HCT116 (cell line): ENCODE measurements at regions not wholly inside any gene's neighbourhood (a gene's known extent, or its start where the extent isn't known, plus 50 kb on each side); places are given as distances from the start of the nearest gene placed in this dataset.

ENCODE experiments used
- ATAC-seq: fragments of 200-7000 bp; cut with Tn5 transposase; 2 replicates; pipeline ENCODE4 v1.9.1; 2020; ENCODE audit warnings: mild to moderate bottlenecking, moderate library complexity
- BruUV-seq: library from RNA; stranded (reverse); fragments of 400-500 nt; replicated peaks from 2 replicates; lab custom pipeline; 2021; lab: Mats Ljungman, UMichigan
- CTCF ChIA-PET: fragments of 300-600 bp; sonication (Branson Sonifier 250); formaldehyde crosslinking; loops from one replicate; lab custom pipeline; 2021; ENCODE audit warnings: antibody characterized with exemption; lab: Charles Lee
- POLR2A ChIA-PET: fragments of 300-600, 350-600 bp; sonication (Branson Sonifier 250); formaldehyde crosslinking; loops from one replicate; lab custom pipeline; 2021; ENCODE audit warnings: antibody characterized with exemption; lab: Charles Lee
- RAD21 ChIA-PET, 2 experiments: fragments of 300-600 bp; sonication (Branson Sonifier 250); formaldehyde crosslinking; loops; one replicate each; lab custom pipeline; 2023; ENCODE audit warnings: low total read pairs in 2 of 2; ENCODE audit not compliant: uncharacterized antibody in 2 of 2, unreplicated experiment in 2 of 2, low non-redundant PET in 1 of 2; lab: Charles Lee
- DNase-seq: peaks from one replicate; pipeline ENCODE4 v3.0.0-alpha.2; 2010; ENCODE audit warnings: low read depth, low spot score
- H2AFZ ChIP-seq: fragments of 200-600 bp; shearing (Covaris generic), sonication (generic); 2 replicates; pipeline ENCODE4 v1.6.1; 2017; ENCODE audit warnings: low read depth, mixed run types, mixed read lengths, antibody characterized with exemption, low read length; ENCODE audit not compliant: poor library complexity, severe bottlenecking
- H3K27ac ChIP-seq: 2 replicates; pipeline ENCODE4 v1.5.1; 2012; ENCODE audit warnings: low read depth, low read length
- H3K27me3 ChIP-seq: fragments of 200-600 bp; sonication (generic); 2 replicates; pipeline ENCODE4 v1.6.1; 2016; ENCODE audit warnings: mixed run types, low read length, mixed read lengths; ENCODE audit not compliant: insufficient read depth
- H3K36me3 ChIP-seq, 2 experiments: fragments of 200-500 bp in 1 of 2; fragments of 200-600 bp in 1 of 2; sonication (Bioruptor generic) in 1 of 2; sonication (generic) in 1 of 2; 2 replicates each; pipeline versions ENCODE4 v1.5.1 to v1.6.1; 2014 to 2016; ENCODE audit warnings: low read length in 2 of 2, inconsistent platforms in 1 of 2, mixed read lengths in 1 of 2, mixed run types in 1 of 2; ENCODE audit not compliant: insufficient read depth in 2 of 2, control insufficient read depth in 1 of 2
- H3K4me1 ChIP-seq, 2 experiments: fragments of 200-600 bp in 1 of 2; sonication (generic) in 1 of 2; 2 replicates each; pipeline versions ENCODE4 v1.5.1 to v1.6.1; 2012 to 2017; ENCODE audit warnings: low read length in 2 of 2, inconsistent platforms in 1 of 2, mild to moderate bottlenecking in 1 of 2, mixed read lengths in 1 of 2, mixed run types in 1 of 2, moderate library complexity in 1 of 2; ENCODE audit not compliant: insufficient read depth in 2 of 2, control insufficient read depth in 1 of 2
- H3K4me2 ChIP-seq: fragments of 200-600 bp; sonication (generic); 2 replicates; pipeline ENCODE4 v1.6.1; 2017; ENCODE audit warnings: mixed run types, low read length, mixed read lengths
- H3K4me3 ChIP-seq, 2 experiments: fragments of 200-600 bp in 1 of 2; sonication (generic) in 1 of 2; replicated peaks in 1 of 2; 2 replicates each; pipeline ENCODE4 v1.5.1; 2011 to 2016; ENCODE audit warnings: low read length in 2 of 2, control low read depth in 1 of 2, low read depth in 1 of 2, mild to moderate bottlenecking in 1 of 2, mixed read lengths in 1 of 2, mixed run types in 1 of 2
- H3K79me2 ChIP-seq: fragments of 200-600 bp; sonication (generic); 2 replicates; pipeline ENCODE4 v1.6.1; 2017; ENCODE audit warnings: mild to moderate bottlenecking, mixed run types, low read length, moderate library complexity, mixed read lengths; ENCODE audit not compliant: insufficient read depth
- H3K9ac ChIP-seq: fragments of 200-600 bp; sonication (generic); 2 replicates; pipeline ENCODE4 v1.6.1; 2016; ENCODE audit warnings: low read length, mixed read lengths
- H3K9me2 ChIP-seq: fragments of 200-600 bp; sonication (generic), shearing (Covaris generic); 2 replicates; pipeline ENCODE4 v1.6.1; 2017; ENCODE audit warnings: mixed run types, mild to moderate bottlenecking, moderate library complexity; ENCODE audit not compliant: insufficient read depth
- H3K9me3 ChIP-seq, 2 experiments: fragments of 200-500 bp in 1 of 2; fragments of 200-600 bp in 1 of 2; sonication (Bioruptor generic) in 1 of 2; sonication (generic) in 1 of 2; 2 replicates each; pipeline ENCODE4 v1.6.1; 2014 to 2017; ENCODE audit warnings: low read length in 2 of 2, mixed read lengths in 2 of 2, inconsistent platforms in 1 of 2, low read depth in 1 of 2, mild to moderate bottlenecking in 1 of 2, mixed run types in 1 of 2, moderate library complexity in 1 of 2; ENCODE audit not compliant: control insufficient read depth in 1 of 2, insufficient read depth in 1 of 2
- H4K20me1 ChIP-seq: fragments of 200-600 bp; sonication (generic), shearing (Covaris generic); 2 replicates; pipeline ENCODE4 v1.6.1; 2017; ENCODE audit warnings: mixed run types, mild to moderate bottlenecking, moderate library complexity; ENCODE audit not compliant: insufficient read depth
- EZH2 ChIP-seq: fragments of 200-600 bp; sonication (generic); IDR thresholded peaks from 2 replicates; pipeline ENCODE4 v1.6.1; 2017; ENCODE audit warnings: antibody characterized with exemption, mixed run types
- RAD21 ChIP-seq: IDR thresholded peaks from 2 replicates; pipeline ENCODE4 v1.6.1; 2012; ENCODE audit warnings: low read depth, mild to moderate bottlenecking
- TCF7L2 ChIP-seq: IDR thresholded peaks from 2 replicates; pipeline ENCODE4 v1.7.0; 2011; ENCODE audit warnings: borderline replicate concordance, inconsistent platforms; ENCODE audit not compliant: insufficient read depth, insufficient read length; ENCODE audit errors: extremely low read depth
- YY1 ChIP-seq: IDR thresholded peaks from 2 replicates; pipeline ENCODE4 v1.6.1; 2011; ENCODE audit warnings: low read length, low read depth, moderate library complexity, mild to moderate bottlenecking; ENCODE audit not compliant: insufficient replicate concordance; ENCODE audit errors: extremely low read depth
- intact Hi-C: fragments of 100-400 bp; cut with micrococcal nuclease; formaldehyde crosslinking; loops from 2 replicates; pipeline ENCODE4 v1.10.0; 2022
- TF ChIP-seq, protein P1 (sequence below), 3 experiments: fragments of 200-600 bp in 1 of 3; sonication (generic) in 1 of 3; IDR thresholded peaks in 2 of 3; conservative IDR thresholded peaks in 1 of 3; 2 replicates each; pipeline ENCODE4 v1.5.1; 2012 to 2017; ENCODE audit warnings: low read depth in 2 of 3, low read length in 2 of 3, antibody characterized with exemption in 1 of 3, borderline replicate concordance in 1 of 3, control low read depth in 1 of 3, mild to moderate bottlenecking in 1 of 3, mixed read lengths in 1 of 3, mixed run types in 1 of 3, moderate library complexity in 1 of 3; ENCODE audit not compliant: insufficient read depth in 1 of 3
- TF ChIP-seq, protein P2 (sequence below): IDR thresholded peaks from 2 replicates; pipeline ENCODE4 v1.6.1; 2011; ENCODE audit warnings: mild to moderate bottlenecking, low read length, moderate library complexity; ENCODE audit not compliant: insufficient replicate concordance; ENCODE audit errors: extremely low read depth

GRCh38 chr5:29879401-29879800 is 1314.1 kb upstream of the CDH6 start (continued):
- TF ChIP-seq, protein P1, sequence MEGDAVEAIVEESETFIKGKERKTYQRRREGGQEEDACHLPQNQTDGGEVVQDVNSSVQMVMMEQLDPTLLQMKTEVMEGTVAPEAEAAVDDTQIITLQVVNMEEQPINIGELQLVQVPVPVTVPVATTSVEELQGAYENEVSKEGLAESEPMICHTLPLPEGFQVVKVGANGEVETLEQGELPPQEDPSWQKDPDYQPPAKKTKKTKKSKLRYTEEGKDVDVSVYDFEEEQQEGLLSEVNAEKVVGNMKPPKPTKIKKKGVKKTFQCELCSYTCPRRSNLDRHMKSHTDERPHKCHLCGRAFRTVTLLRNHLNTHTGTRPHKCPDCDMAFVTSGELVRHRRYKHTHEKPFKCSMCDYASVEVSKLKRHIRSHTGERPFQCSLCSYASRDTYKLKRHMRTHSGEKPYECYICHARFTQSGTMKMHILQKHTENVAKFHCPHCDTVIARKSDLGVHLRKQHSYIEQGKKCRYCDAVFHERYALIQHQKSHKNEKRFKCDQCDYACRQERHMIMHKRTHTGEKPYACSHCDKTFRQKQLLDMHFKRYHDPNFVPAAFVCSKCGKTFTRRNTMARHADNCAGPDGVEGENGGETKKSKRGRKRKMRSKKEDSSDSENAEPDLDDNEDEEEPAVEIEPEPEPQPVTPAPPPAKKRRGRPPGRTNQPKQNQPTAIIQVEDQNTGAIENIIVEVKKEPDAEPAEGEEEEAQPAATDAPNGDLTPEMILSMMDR (IDR thresholded peaks at IDR 0.05 in 2 of 3, conservative IDR thresholded peaks at IDR 0.05 in 1 of 3; ENCODE audit: borderline replicate concordance in 1 of 3, insufficient read depth in 1 of 3, low read depth in 2 of 3, low read length in 2 of 3) = no peak
- no peak for TF ChIP-seq RAD21
- TF ChIP-seq YY1 = no peak
- no peak for TF ChIP-seq TCF7L2
- TF ChIP-seq EZH2 = no peak

DNA sequence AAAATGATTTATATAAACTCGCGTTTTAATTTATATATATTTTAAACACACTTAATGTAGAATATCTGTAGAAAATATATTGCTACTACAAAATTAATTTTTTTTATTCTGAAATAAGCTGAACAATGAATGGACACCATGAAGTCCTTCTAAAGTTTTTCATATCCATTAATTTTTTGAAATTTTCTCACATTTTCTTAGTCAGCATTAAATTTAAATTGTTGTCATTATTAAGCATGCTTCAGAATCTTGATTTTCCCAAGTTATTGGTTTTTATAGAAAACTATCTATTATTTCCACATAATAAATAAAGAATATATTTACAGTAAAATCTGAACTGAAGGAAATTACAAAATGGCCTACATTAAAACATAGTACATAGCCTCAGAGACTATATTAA is 1314.9 kb upstream of the CDH6 start:
- Histone ChIP-seq H4K20me1 (no peaks in the 10 kb centered on the region), H3K4me3 (no peak overlapping the region), H3K79me2 (no peaks in the 10 kb centered on the region), H3K27me3 (no peaks in the 10 kb centered on the region), H3K36me3 (no peaks in the 10 kb centered on the region), H2AFZ (no peak overlapping the region), H3K4me1 (no peaks in the 10 kb centered on the region), H3K4me2 (no peak overlapping the region), H3K9me3 (peaks cover 0 to 24% of the 10 kb centered on the region in 2 experiments; a peak in 2 of 4 replicates), H3K27ac (no peak overlapping the region), H3K9ac (no peak overlapping the region), H3K9me2 (no peaks in the 10 kb centered on the region)
- ATAC-seq = no peak
- TF ChIP-seq YY1 = no peak
- TF ChIP-seq, protein P2, sequence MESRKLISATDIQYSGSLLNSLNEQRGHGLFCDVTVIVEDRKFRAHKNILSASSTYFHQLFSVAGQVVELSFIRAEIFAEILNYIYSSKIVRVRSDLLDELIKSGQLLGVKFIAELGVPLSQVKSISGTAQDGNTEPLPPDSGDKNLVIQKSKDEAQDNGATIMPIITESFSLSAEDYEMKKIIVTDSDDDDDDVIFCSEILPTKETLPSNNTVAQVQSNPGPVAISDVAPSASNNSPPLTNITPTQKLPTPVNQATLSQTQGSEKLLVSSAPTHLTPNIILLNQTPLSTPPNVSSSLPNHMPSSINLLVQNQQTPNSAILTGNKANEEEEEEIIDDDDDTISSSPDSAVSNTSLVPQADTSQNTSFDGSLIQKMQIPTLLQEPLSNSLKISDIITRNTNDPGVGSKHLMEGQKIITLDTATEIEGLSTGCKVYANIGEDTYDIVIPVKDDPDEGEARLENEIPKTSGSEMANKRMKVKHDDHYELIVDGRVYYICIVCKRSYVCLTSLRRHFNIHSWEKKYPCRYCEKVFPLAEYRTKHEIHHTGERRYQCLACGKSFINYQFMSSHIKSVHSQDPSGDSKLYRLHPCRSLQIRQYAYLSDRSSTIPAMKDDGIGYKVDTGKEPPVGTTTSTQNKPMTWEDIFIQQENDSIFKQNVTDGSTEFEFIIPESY = no peak
- no peak for DNase-seq
- intact Hi-C loops = no loop called here
- POLR2A ChIA-PET = no interaction called here
- RAD21 ChIA-PET = no interaction called here
- BruUV-seq = no TSS peak
- CTCF ChIA-PET = no interaction called here
